Upper lobe of left lung (tissue), 6 donors: ENCODE measurements at regions not wholly inside any gene's neighbourhood (a gene's known extent, or its start where the extent isn't known, plus 50 kb on each side); places are given as distances from the start of the nearest gene placed in this dataset.

Experiments used
- ATAC-seq, 2 donors: fragments of 200-7000 bp; cut with Tn5 transposase; one replicate each; pipeline ENCODE4 v1.9.1; 2022; ENCODE audit warnings: mild to moderate bottlenecking in 2 of 2, moderate library complexity in 2 of 2; ENCODE audit not compliant: low FRiP score in 2 of 2
- DNase-seq, 2 donors: peaks; one replicate each; pipeline ENCODE4 v3.0.0-alpha.2; 2019 to 2020
- H3K27ac ChIP-seq, 4 donors: fragments of 200-600 bp; sonication (generic); one replicate each; pipeline ENCODE4 v1.5.1; 2016 to 2019
- H3K27me3 ChIP-seq, 4 donors: fragments of 200-600 bp; sonication (generic); one replicate each; pipeline ENCODE4 v1.5.1; 2017 to 2019
- H3K36me3 ChIP-seq, 4 donors: fragments of 200-600 bp; sonication (generic); one replicate each; pipeline ENCODE4 v1.5.1; 2016 to 2019
- H3K4me1 ChIP-seq, 4 donors: fragments of 200-600 bp; sonication (generic); one replicate each; pipeline ENCODE4 v1.5.1; 2018 to 2019
- H3K4me3 ChIP-seq, 4 donors: fragments of 200-600 bp; sonication (generic); one replicate each; pipeline ENCODE4 v1.5.1; 2017 to 2019; ENCODE audit warnings: mild to moderate bottlenecking in 2 of 4, moderate library complexity in 1 of 4
- H3K9me3 ChIP-seq, 4 donors: fragments of 200-600 bp; sonication (generic); one replicate each; pipeline ENCODE4 v1.5.1; 2018 to 2019
- CTCF ChIP-seq, 6 experiments: fragments of 450-650 bp in 4 of 6; fragments of 200-600 bp in 2 of 6; sonication (generic) in 2 of 6; IDR thresholded peaks; one replicate each; pipeline ENCODE4 v1.5.1; 2016 to 2019; ENCODE audit warnings: antibody characterized with exemption in 6 of 6
- EP300 ChIP-seq, 4 donors: sonication (generic); formaldehyde crosslinking; IDR thresholded peaks; one replicate each; pipeline ENCODE4 v1.5.1; 2017; ENCODE audit warnings: antibody characterized with exemption in 4 of 4, control low read depth in 2 of 4
- POLR2A ChIP-seq, 4 donors: fragments of 450-650 bp; IDR thresholded peaks; one replicate each; pipeline ENCODE4 v1.5.1; 2016 to 2017; ENCODE audit warnings: antibody characterized with exemption in 4 of 4, mild to moderate bottlenecking in 2 of 4
- POLR2AphosphoS5 ChIP-seq, 2 donors: sonication (generic); formaldehyde crosslinking; IDR thresholded peaks; one replicate each; pipeline ENCODE4 v1.5.1; 2017; ENCODE audit warnings: antibody characterized with exemption in 2 of 2
- WGBS, 2 donors: methylation state at CpG; one replicate each; pipeline ENCODE4 v1.1.5; 2017 to 2018; 5-methylcytosine and 5-hydroxymethylcytosine counted together
- donor health status: DM: no; HTN: no; CAD: no; lungs with moderate emphysema.
- donor health status: DM: no; HTN: yes; CAD: no; lungs with severe emphysema.

GRCh38 chr22:27573280-27574001, 228.1 kb downstream of the MN1 start:
- H3K36me3 ChIP-seq: no peaks in the 10 kb centered on the region
- no peak overlapping the region for H3K27ac ChIP-seq
- WGBS, 2 donors: 27 to 33% methylated on average over 19 to 22 of the region's 22 CpGs
- peaks cover 0 to 8% (median 2%) of the 10 kb centered on the region in 4 donors for H3K4me1 ChIP-seq
- ATAC-seq: no peak
- no peak overlapping the region for H3K4me3 ChIP-seq
- peaks cover 0 to 9% (median 5%) of the 10 kb centered on the region in 4 donors for H3K9me3 ChIP-seq
- TF ChIP-seq POLR2AphosphoS5 (IDR thresholded peaks at IDR 0.05) (no peak), POLR2A (IDR thresholded peaks at IDR 0.05) (no peak), EP300 (IDR thresholded peaks at IDR 0.05) (no peak), CTCF (IDR thresholded peaks at IDR 0.05) (no peak)
- no peak for DNase-seq
- H3K27me3 ChIP-seq: peaks cover 0 to 3% (median 1%) of the 10 kb centered on the region in 4 donors

GRCh38 chr22:27574002-27574366, 227.6 kb downstream of the MN1 start:
- no peak overlapping the region for H3K27ac ChIP-seq
- H3K4me3 ChIP-seq: no peak overlapping the region
- H3K36me3 ChIP-seq: no peaks in the 10 kb centered on the region
- peaks cover 0 to 8% (median 2%) of the 10 kb centered on the region in 4 donors for H3K4me1 ChIP-seq
- H3K9me3 ChIP-seq: peaks cover 0 to 9% (median 5%) of the 10 kb centered on the region in 4 donors
- no peak for DNase-seq
- ATAC-seq: no peak
- WGBS, 2 donors: 76 to 78% methylated on average over 7 of the region's 7 CpGs
- TF ChIP-seq EP300 (IDR thresholded peaks at IDR 0.05): no peak
- TF ChIP-seq POLR2A (IDR thresholded peaks at IDR 0.05): no peak
- peaks cover 0 to 3% (median 1%) of the 10 kb centered on the region in 4 donors for H3K27me3 ChIP-seq

- TF ChIP-seq POLR2AphosphoS5 (IDR thresholded peaks at IDR 0.05) (no peak), CTCF (IDR thresholded peaks at IDR 0.05) (no peak), EP300 (IDR thresholded peaks at IDR 0.05) (no peak), POLR2A (IDR thresholded peaks at IDR 0.05) (no peak)
- H3K36me3 ChIP-seq: no peaks in the 10 kb centered on the region
- peaks cover 0 to 8% (median 2%) of the 10 kb centered on the region in 4 donors for H3K4me1 ChIP-seq
- no peak for DNase-seq
- ATAC-seq: no peak
- H3K27me3 ChIP-seq: peaks cover 0 to 3% (median 1%) of the 10 kb centered on the region in 4 donors
- 74 to 77% methylated on average over 9 of the region's 9 CpGs for WGBS, 2 donors
- H3K4me3 ChIP-seq: no peak overlapping the region
- peaks cover 0 to 9% (median 5%) of the 10 kb centered on the region in 4 donors for H3K9me3 ChIP-seq
- no peak overlapping the region for H3K27ac ChIP-seq
Measured at GRCh38 chr22:27574651-27575050, 226.9 kb downstream of the MN1 start.

- Histone ChIP-seq H3K4me1 (peaks cover 0 to 8% (median 2%) of the 10 kb centered on the region in 4 donors), H3K27ac (no peak overlapping the region), H3K9me3 (peaks cover 0 to 9% (median 5%) of the 10 kb centered on the region in 4 donors), H3K36me3 (no peaks in the 10 kb centered on the region), H3K27me3 (peaks cover 0 to 3% (median 1%) of the 10 kb centered on the region in 4 donors), H3K4me3 (no peak overlapping the region)
- ATAC-seq (no peak), DNase-seq (no peak)
- 85 to 87% methylated on average over 7 to 8 of the region's 8 CpGs for WGBS, 2 donors
- TF ChIP-seq EP300 (IDR thresholded peaks at IDR 0.05): no peak
- no peak for TF ChIP-seq POLR2A (IDR thresholded peaks at IDR 0.05)
- no peak for TF ChIP-seq CTCF (IDR thresholded peaks at IDR 0.05)
- no peak for TF ChIP-seq POLR2AphosphoS5 (IDR thresholded peaks at IDR 0.05)
Measured at GRCh38 chr22:27575348-27575747, 226.2 kb downstream of the MN1 start.

- Histone ChIP-seq H3K27me3 (peaks cover 0 to 3% (median 1%) of the 10 kb centered on the region in 4 donors), H3K4me1 (peaks cover 0 to 8% (median 2%) of the 10 kb centered on the region in 4 donors), H3K4me3 (no peak overlapping the region), H3K27ac (peak overlapping the region in 1 of 4 donors; percentile 11), H3K36me3 (no peaks in the 10 kb centered on the region), H3K9me3 (peaks cover 0 to 9% (median 5%) of the 10 kb centered on the region in 4 donors)
- TF ChIP-seq EP300 (IDR thresholded peaks at IDR 0.05) (no peak), CTCF (IDR thresholded peaks at IDR 0.05) (no peak), POLR2AphosphoS5 (IDR thresholded peaks at IDR 0.05) (no peak), POLR2A (IDR thresholded peaks at IDR 0.05) (no peak)
- 52 to 96% methylated on average over 4 to 9 of the region's 9 CpGs for WGBS, 2 donors
- DNase-seq: no peak
- no peak for ATAC-seq
Measured at GRCh38 chr22:27576413-27576812, 225.1 kb downstream of the MN1 start.
